ENCODE measurements at regions not wholly inside any gene's neighbourhood (a gene's known extent, or its start where the extent isn't known, plus 50 kb on each side); places are given as distances from the start of the nearest gene placed in this dataset.
A peak's percentile ranks its signal among the peaks of the same experiment; 100 is the strongest.

- peaks cover 17% of the 10 kb centered on the region for H3K9me3 Mint-ChIP-seq
- no peaks in the 10 kb centered on the region for H3K4me1 Mint-ChIP-seq
- no peak for DNase-seq (ENCODE audit: low spot score in 2 of 2, unreplicated experiment in 2 of 2)
- H3K36me3 Mint-ChIP-seq = peaks cover 7% of the 10 kb centered on the region
- TF ChIP-seq, protein P1, sequence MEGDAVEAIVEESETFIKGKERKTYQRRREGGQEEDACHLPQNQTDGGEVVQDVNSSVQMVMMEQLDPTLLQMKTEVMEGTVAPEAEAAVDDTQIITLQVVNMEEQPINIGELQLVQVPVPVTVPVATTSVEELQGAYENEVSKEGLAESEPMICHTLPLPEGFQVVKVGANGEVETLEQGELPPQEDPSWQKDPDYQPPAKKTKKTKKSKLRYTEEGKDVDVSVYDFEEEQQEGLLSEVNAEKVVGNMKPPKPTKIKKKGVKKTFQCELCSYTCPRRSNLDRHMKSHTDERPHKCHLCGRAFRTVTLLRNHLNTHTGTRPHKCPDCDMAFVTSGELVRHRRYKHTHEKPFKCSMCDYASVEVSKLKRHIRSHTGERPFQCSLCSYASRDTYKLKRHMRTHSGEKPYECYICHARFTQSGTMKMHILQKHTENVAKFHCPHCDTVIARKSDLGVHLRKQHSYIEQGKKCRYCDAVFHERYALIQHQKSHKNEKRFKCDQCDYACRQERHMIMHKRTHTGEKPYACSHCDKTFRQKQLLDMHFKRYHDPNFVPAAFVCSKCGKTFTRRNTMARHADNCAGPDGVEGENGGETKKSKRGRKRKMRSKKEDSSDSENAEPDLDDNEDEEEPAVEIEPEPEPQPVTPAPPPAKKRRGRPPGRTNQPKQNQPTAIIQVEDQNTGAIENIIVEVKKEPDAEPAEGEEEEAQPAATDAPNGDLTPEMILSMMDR (IDR thresholded peaks at IDR 0.05; ENCODE audit: unreplicated experiment) = no peak
- no peak overlapping the region for H3K4me3 Mint-ChIP-seq
- H3K27ac Mint-ChIP-seq = no peak overlapping the region
- H3K27me3 Mint-ChIP-seq (ENCODE audit: low read depth) = no peaks in the 10 kb centered on the region
These were observed 295.9 kb downstream of the PRELID2 start for GRCh38 chr5:145539201-145539600.

GRCh38 chr5:145536133-145536532 lies 299.0 kb downstream of the PRELID2 start:
- DNase-seq (ENCODE audit: low spot score in 2 of 2, unreplicated experiment in 2 of 2) = no peak
- H3K4me1 Mint-ChIP-seq = peaks cover 9% of the 10 kb centered on the region
- no peak overlapping the region for H3K27ac Mint-ChIP-seq
- TF ChIP-seq, protein P1 (IDR thresholded peaks at IDR 0.05; ENCODE audit: unreplicated experiment) = no peak
- no peaks in the 10 kb centered on the region for H3K27me3 Mint-ChIP-seq (ENCODE audit: low read depth)
- peaks cover 17% of the 10 kb centered on the region for H3K9me3 Mint-ChIP-seq
- no peak overlapping the region for H3K4me3 Mint-ChIP-seq
- H3K36me3 Mint-ChIP-seq = peaks cover 7% of the 10 kb centered on the region

GRCh38 chr5:145531038-145531734 lies 304.0 kb downstream of the PRELID2 start:
- Mint-ChIP-seq H3K27me3 (ENCODE audit: low read depth) (no peaks in the 10 kb centered on the region), H3K4me3 (no peak overlapping the region), H3K9me3 (no peaks in the 10 kb centered on the region), H3K27ac (peak overlapping the region; percentile 92), H3K36me3 (no peaks in the 10 kb centered on the region), H3K4me1 (peaks cover 11% of the 10 kb centered on the region)
- TF ChIP-seq, protein P1 (IDR thresholded peaks at IDR 0.05; ENCODE audit: unreplicated experiment) = no peak
- peak in 1 of 2 experiments; percentile 40 for DNase-seq (ENCODE audit: low spot score in 2 of 2, unreplicated experiment in 2 of 2)

- Mint-ChIP-seq H3K27me3 (ENCODE audit: low read depth) (no peaks in the 10 kb centered on the region), H3K9me3 (peaks cover 5% of the 10 kb centered on the region), H3K4me1 (peaks cover 2% of the 10 kb centered on the region)
These were observed 313.6 kb downstream of the PRELID2 start for GRCh38 chr5:145521523-145521922.

GRCh38 chr5:145521066-145521465 lies 314.1 kb downstream of the PRELID2 start:
- no peak overlapping the region for H3K27ac Mint-ChIP-seq
- no peaks in the 10 kb centered on the region for H3K27me3 Mint-ChIP-seq (ENCODE audit: low read depth)
- H3K9me3 Mint-ChIP-seq = peaks cover 10% of the 10 kb centered on the region
- no peak overlapping the region for H3K4me3 Mint-ChIP-seq
- DNase-seq (ENCODE audit: low spot score in 2 of 2, unreplicated experiment in 2 of 2) = no peak
- TF ChIP-seq, protein P1 (IDR thresholded peaks at IDR 0.05; ENCODE audit: unreplicated experiment) = no peak
- peaks cover 2% of the 10 kb centered on the region for H3K36me3 Mint-ChIP-seq
- H3K4me1 Mint-ChIP-seq = peaks cover 2% of the 10 kb centered on the region

More at GRCh38 chr5:145521523-145521922, 313.6 kb downstream of the PRELID2 start:
- DNase-seq (ENCODE audit: low spot score in 2 of 2, unreplicated experiment in 2 of 2) = no peak
- Mint-ChIP-seq H3K36me3 (peaks cover 2% of the 10 kb centered on the region), H3K4me3 (no peak overlapping the region), H3K27ac (no peak overlapping the region)
- TF ChIP-seq, protein P1 (IDR thresholded peaks at IDR 0.05; ENCODE audit: unreplicated experiment) = no peak

Data from mesothelial cell of epicardium (in vitro differentiated cells).